ENCODE measurements at regions not wholly inside any gene's neighbourhood (a gene's known extent, or its start where the extent isn't known, plus 50 kb on each side); places are given as distances from the start of the nearest gene placed in this dataset.
A peak's percentile ranks its signal among the peaks of the same experiment; 100 is the strongest.
"Not testable (repeated sequence)": the region's sequence is repeated elsewhere in the genome, so short reads cannot be mapped to it uniquely, and the experiment has no call there.

GRCh38 chr6:2599817-2600216 is 150.9 kb downstream of the MYLK4 start:
- no peak overlapping the region for H3K4me3 Mint-ChIP-seq
- Histone ChIP-seq H3K9ac (ENCODE audit: extremely low read depth, low read length, poor library complexity, severe bottlenecking) (no peak overlapping the region), H3K4me3 (ENCODE audit: low read length) (no peak overlapping the region), H3K4me1 (ENCODE audit: control insufficient read depth, insufficient read depth, low read length) (no peaks in the 10 kb centered on the region), H3K9me3 (ENCODE audit: control insufficient read depth, low read length) (no peaks in the 10 kb centered on the region), H3K36me3 (ENCODE audit: control insufficient read depth, insufficient read depth, low read length) (no peaks in the 10 kb centered on the region), H3K27me3 (ENCODE audit: control insufficient read depth, insufficient read depth, low read length, poor library complexity, severe bottlenecking) (no peaks in the 10 kb centered on the region), H3K27ac (ENCODE audit: low read depth, low read length) (no peak overlapping the region)
- no peak for TF ChIP-seq CTCF (conservative IDR thresholded peaks at IDR 0.05)
- no peak overlapping the region for H3K27ac Mint-ChIP-seq
- H3K9me3 Mint-ChIP-seq = no peaks in the 10 kb centered on the region
- no peaks in the 10 kb centered on the region for H3K27me3 Mint-ChIP-seq (ENCODE audit: insufficient read depth)
- no peaks in the 10 kb centered on the region for H3K4me1 Mint-ChIP-seq
- WGBS, 2 experiments (ENCODE audit: insufficient coverage in 1 of 2, insufficient read length in 1 of 2) = 94 to 100% methylated on average over 5 of the region's 5 CpGs
- no peaks in the 10 kb centered on the region for H3K36me3 Mint-ChIP-seq (ENCODE audit: low read depth)
- no peak for DNase-seq

DNA sequence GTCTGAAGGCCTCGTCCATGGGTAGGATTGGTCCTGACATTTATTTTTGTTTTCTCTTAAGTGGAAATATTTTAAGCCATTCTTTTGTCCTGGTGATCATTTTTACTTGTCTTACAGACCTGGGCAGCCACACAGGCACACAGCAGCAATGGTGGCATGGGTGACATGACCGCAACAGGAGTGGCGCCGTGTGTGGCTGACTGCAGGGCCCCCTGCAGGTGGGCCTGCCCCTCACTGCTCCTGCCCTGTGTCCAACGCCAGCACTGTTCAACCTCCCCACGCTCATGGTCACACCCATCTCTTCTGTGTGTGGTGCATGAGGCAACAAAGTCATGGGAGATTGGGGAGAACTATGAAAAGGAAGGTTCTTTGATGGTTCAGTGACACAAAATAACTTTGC is 151.9 kb downstream of the MYLK4 start:
- Histone ChIP-seq H3K4me3 (ENCODE audit: low read length) (no peak overlapping the region), H3K9ac (ENCODE audit: extremely low read depth, low read length, poor library complexity, severe bottlenecking) (no peak overlapping the region), H3K27me3 (ENCODE audit: control insufficient read depth, insufficient read depth, low read length, poor library complexity, severe bottlenecking) (no peaks in the 10 kb centered on the region), H3K36me3 (ENCODE audit: control insufficient read depth, insufficient read depth, low read length) (no peaks in the 10 kb centered on the region), H3K27ac (ENCODE audit: low read depth, low read length) (no peak overlapping the region), H3K9me3 (ENCODE audit: control insufficient read depth, low read length) (no peaks in the 10 kb centered on the region), H3K4me1 (ENCODE audit: control insufficient read depth, insufficient read depth, low read length) (no peaks in the 10 kb centered on the region)
- Mint-ChIP-seq H3K9me3 (no peaks in the 10 kb centered on the region), H3K27me3 (ENCODE audit: insufficient read depth) (no peaks in the 10 kb centered on the region), H3K4me1 (no peaks in the 10 kb centered on the region), H3K4me3 (no peak overlapping the region), H3K27ac (no peak overlapping the region), H3K36me3 (ENCODE audit: low read depth) (no peaks in the 10 kb centered on the region)
- WGBS, 2 experiments (ENCODE audit: insufficient coverage in 1 of 2, insufficient read length in 1 of 2) = 96 to 100% methylated on average over 1 to 6 of the region's 6 CpGs
- DNase-seq = no peak
- TF ChIP-seq CTCF (conservative IDR thresholded peaks at IDR 0.05) = peak; percentile 22

DNA sequence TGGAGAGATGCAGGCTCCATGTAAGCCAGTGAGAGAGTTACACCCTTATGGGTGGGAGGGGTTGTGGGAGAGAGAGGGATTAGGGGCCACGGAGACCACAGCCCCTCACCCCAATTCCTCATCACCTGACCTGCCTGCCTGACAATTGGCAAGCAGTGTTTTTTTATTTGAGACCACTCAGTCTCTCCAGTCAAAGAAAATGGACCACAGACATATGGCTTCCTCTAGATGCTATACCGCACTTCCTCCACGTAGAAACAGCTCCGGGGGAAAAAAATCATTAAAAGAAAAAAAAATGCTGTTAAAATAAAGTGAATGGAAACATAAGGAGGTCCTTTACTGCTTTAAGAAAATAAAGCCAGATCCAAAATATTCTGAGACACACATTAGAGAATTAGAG is 152.7 kb downstream of the MYLK4 start:
- WGBS, 2 experiments (ENCODE audit: insufficient coverage in 1 of 2, insufficient read length in 1 of 2) = 98 to 100% methylated on average over 2 to 3 of the region's 4 CpGs
- Mint-ChIP-seq H3K4me3 (no peak overlapping the region), H3K27ac (no peak overlapping the region), H3K27me3 (ENCODE audit: insufficient read depth) (no peaks in the 10 kb centered on the region), H3K9me3 (no peaks in the 10 kb centered on the region), H3K36me3 (ENCODE audit: low read depth) (no peaks in the 10 kb centered on the region), H3K4me1 (no peaks in the 10 kb centered on the region)
- no peaks in the 10 kb centered on the region for H3K9me3 ChIP-seq (ENCODE audit: control insufficient read depth, low read length)
- H3K9ac ChIP-seq (ENCODE audit: extremely low read depth, low read length, poor library complexity, severe bottlenecking) = no peak overlapping the region
- H3K4me3 ChIP-seq (ENCODE audit: low read length) = no peak overlapping the region
- no peaks in the 10 kb centered on the region for H3K27me3 ChIP-seq (ENCODE audit: control insufficient read depth, insufficient read depth, low read length, poor library complexity, severe bottlenecking)
- H3K36me3 ChIP-seq (ENCODE audit: control insufficient read depth, insufficient read depth, low read length) = no peaks in the 10 kb centered on the region
- H3K4me1 ChIP-seq (ENCODE audit: control insufficient read depth, insufficient read depth, low read length) = no peaks in the 10 kb centered on the region
- no peak for DNase-seq
- no peak overlapping the region for H3K27ac ChIP-seq (ENCODE audit: low read depth, low read length)
- no peak for TF ChIP-seq CTCF (conservative IDR thresholded peaks at IDR 0.05)

- not testable (repeated sequence) for H3K9ac ChIP-seq (ENCODE audit: extremely low read depth, low read length, poor library complexity, severe bottlenecking); H3K4me3 Mint-ChIP-seq; H3K4me1 ChIP-seq (ENCODE audit: control insufficient read depth, insufficient read depth, low read length); H3K9me3 Mint-ChIP-seq; H3K9me3 ChIP-seq (ENCODE audit: control insufficient read depth, low read length); H3K36me3 Mint-ChIP-seq (ENCODE audit: low read depth); H3K27ac Mint-ChIP-seq; H3K27ac ChIP-seq (ENCODE audit: low read depth, low read length); H3K36me3 ChIP-seq (ENCODE audit: control insufficient read depth, insufficient read depth, low read length); H3K27me3 ChIP-seq (ENCODE audit: control insufficient read depth, insufficient read depth, low read length, poor library complexity, severe bottlenecking); DNase-seq; H3K27me3 Mint-ChIP-seq (ENCODE audit: insufficient read depth); H3K4me3 ChIP-seq (ENCODE audit: low read length); H3K4me1 Mint-ChIP-seq
- WGBS, 2 experiments (ENCODE audit: insufficient coverage in 1 of 2, insufficient read length in 1 of 2) = 84% methylated on average over 2 of the region's 2 CpGs; no CpG with 5 or more reads in 1 of the 2 experiments
Measured at GRCh38 chr6:2597457-2597856, 153.3 kb downstream of the MYLK4 start.

Data from endodermal cell (in vitro differentiated cells).